ENCODE measurements at regions not wholly inside any gene's neighbourhood (a gene's known extent, or its start where the extent isn't known, plus 50 kb on each side); places are given as distances from the start of the nearest gene placed in this dataset.

GRCh38 chr6:67184405-67184804 is 1450.7 kb upstream of the ADGRB3 start:
- DNase-seq (ENCODE audit: extremely low spot score in 2 of 2), result no peak
- Histone ChIP-seq H3K4me3 (no peak overlapping the region), H3K4me1 (no peaks in the 10 kb centered on the region), H3K9me3 (no peaks in the 10 kb centered on the region), H3K27me3 (no peaks in the 10 kb centered on the region), H3K36me3 (no peaks in the 10 kb centered on the region), H3K27ac (no peak overlapping the region)
- TF ChIP-seq CTCF (IDR thresholded peaks at IDR 0.05) (no peak), POLR2AphosphoS5 (IDR thresholded peaks at IDR 0.05; ENCODE audit: insufficient read depth in 1 of 2, low read depth in 1 of 2) (no peak), POLR2A (IDR thresholded peaks at IDR 0.05) (no peak)
- intact Hi-C loops (cut with DNase I), result no loop called here

- no peak for DNase-seq (ENCODE audit: extremely low spot score in 2 of 2)
- Histone ChIP-seq H3K9me3 (no peaks in the 10 kb centered on the region), H3K4me1 (no peaks in the 10 kb centered on the region), H3K4me3 (no peak overlapping the region), H3K36me3 (no peaks in the 10 kb centered on the region), H3K27ac (no peak overlapping the region), H3K27me3 (no peaks in the 10 kb centered on the region)
- TF ChIP-seq POLR2A (IDR thresholded peaks at IDR 0.05), result no peak
- no peak for TF ChIP-seq CTCF (IDR thresholded peaks at IDR 0.05)
- no peak for TF ChIP-seq POLR2AphosphoS5 (IDR thresholded peaks at IDR 0.05; ENCODE audit: insufficient read depth in 1 of 2, low read depth in 1 of 2)
- intact Hi-C loops (cut with DNase I), result no loop called here
These were observed 1460.0 kb upstream of the ADGRB3 start for GRCh38 chr6:67175101-67175500.

- DNase-seq (ENCODE audit: extremely low spot score in 2 of 2), result no peak
- Histone ChIP-seq H3K36me3 (no peaks in the 10 kb centered on the region), H3K9me3 (no peaks in the 10 kb centered on the region), H3K4me3 (no peak overlapping the region), H3K27ac (no peak overlapping the region), H3K4me1 (no peaks in the 10 kb centered on the region), H3K27me3 (no peaks in the 10 kb centered on the region)
- intact Hi-C loops (cut with DNase I), result no loop called here
- TF ChIP-seq CTCF (IDR thresholded peaks at IDR 0.05) (no peak), POLR2A (IDR thresholded peaks at IDR 0.05) (no peak), POLR2AphosphoS5 (IDR thresholded peaks at IDR 0.05; ENCODE audit: insufficient read depth in 1 of 2, low read depth in 1 of 2) (no peak)
These were observed 1458.6 kb upstream of the EYS start for GRCh38 chr6:67165606-67166005.

GRCh38 chr6:67160820-67161219 is 1453.8 kb upstream of the EYS start:
- Histone ChIP-seq H3K36me3 (no peaks in the 10 kb centered on the region), H3K4me3 (no peak overlapping the region), H3K9me3 (no peaks in the 10 kb centered on the region), H3K27me3 (no peaks in the 10 kb centered on the region), H3K4me1 (no peaks in the 10 kb centered on the region), H3K27ac (no peak overlapping the region)
- DNase-seq (ENCODE audit: extremely low spot score in 2 of 2), result no peak
- intact Hi-C loops (cut with DNase I), result no loop called here
- no peak for TF ChIP-seq POLR2A (IDR thresholded peaks at IDR 0.05)
- TF ChIP-seq CTCF (IDR thresholded peaks at IDR 0.05), result no peak
- TF ChIP-seq POLR2AphosphoS5 (IDR thresholded peaks at IDR 0.05; ENCODE audit: insufficient read depth in 1 of 2, low read depth in 1 of 2), result no peak

GRCh38 chr6:67141005-67141404 is 1434.0 kb upstream of the EYS start:
- Histone ChIP-seq H3K4me1 (no peaks in the 10 kb centered on the region), H3K9me3 (no peaks in the 10 kb centered on the region), H3K4me3 (no peak overlapping the region), H3K27ac (no peak overlapping the region), H3K36me3 (no peaks in the 10 kb centered on the region), H3K27me3 (no peaks in the 10 kb centered on the region)
- TF ChIP-seq POLR2AphosphoS5 (IDR thresholded peaks at IDR 0.05; ENCODE audit: insufficient read depth in 1 of 2, low read depth in 1 of 2), result no peak
- no peak for TF ChIP-seq CTCF (IDR thresholded peaks at IDR 0.05)
- no peak for TF ChIP-seq POLR2A (IDR thresholded peaks at IDR 0.05)
- no peak for DNase-seq (ENCODE audit: extremely low spot score in 2 of 2)
- intact Hi-C loops (cut with DNase I), result no loop called here

All from vagina (tissue), 2 donors.